Stimulated activated CD4-positive, alpha-beta T cell treated with anti-CD3 and anti-CD28 coated beads, Interleukin-12 subunit alpha, Interleukin-12 subunit beta, amount 100 ng/mL, for 24 hours (primary cell): ENCODE measurements at regions not wholly inside any gene's neighbourhood (a gene's known extent, or its start where the extent isn't known, plus 50 kb on each side); places are given as distances from the start of the nearest gene placed in this dataset.

Experiments
- DNase-seq, 2 experiments: peaks; one replicate each; pipeline ENCODE4 v3.0.0-alpha.2; 2020; ENCODE audit warnings: low read depth in 2 of 2

- DNase-seq: no peak
Observed at GRCh38 chr2:118279005-118279404, 190.7 kb downstream of the INSIG2 start.

- no peak for DNase-seq
Observed at GRCh38 chr2:118278046-118278445, 189.8 kb downstream of the INSIG2 start.

- DNase-seq: no peak
Observed at GRCh38 chr2:118274841-118275510, 186.7 kb downstream of the INSIG2 start.

- no peak for DNase-seq
Observed at GRCh38 chr2:118272391-118272790, 184.1 kb downstream of the INSIG2 start.

DNA sequence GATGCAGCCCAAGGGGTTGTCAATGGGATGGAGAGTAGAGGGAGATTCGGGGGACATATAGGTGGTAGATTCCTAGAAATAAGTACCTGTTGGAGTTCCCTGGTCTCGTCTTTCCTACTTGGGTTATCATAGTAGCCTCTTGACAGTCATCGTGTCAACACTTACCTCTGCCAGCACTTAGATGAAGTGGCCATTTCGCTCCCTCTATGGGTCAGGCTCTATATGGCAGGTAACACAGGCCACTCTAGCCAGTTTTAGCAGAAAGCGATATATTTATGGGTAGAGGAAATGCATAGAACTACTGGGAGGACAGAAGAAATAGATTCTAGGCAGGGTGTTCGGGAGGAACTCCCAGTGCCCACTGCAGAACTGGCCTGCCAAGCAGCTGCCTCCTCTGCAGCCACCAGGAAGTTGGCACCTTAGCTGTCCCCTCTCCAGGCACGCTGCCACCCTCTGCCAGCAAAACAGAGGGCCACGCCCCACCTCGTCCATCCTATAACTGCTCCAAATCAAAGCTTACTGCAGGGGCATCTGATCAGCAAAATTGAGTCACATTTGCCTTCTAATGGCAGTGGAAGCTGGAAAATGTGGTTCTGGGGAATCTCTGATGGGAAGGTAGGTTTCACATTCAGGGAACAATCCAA is 181.3 kb downstream of the INSIG2 start:
- DNase-seq: no peak

DNA sequence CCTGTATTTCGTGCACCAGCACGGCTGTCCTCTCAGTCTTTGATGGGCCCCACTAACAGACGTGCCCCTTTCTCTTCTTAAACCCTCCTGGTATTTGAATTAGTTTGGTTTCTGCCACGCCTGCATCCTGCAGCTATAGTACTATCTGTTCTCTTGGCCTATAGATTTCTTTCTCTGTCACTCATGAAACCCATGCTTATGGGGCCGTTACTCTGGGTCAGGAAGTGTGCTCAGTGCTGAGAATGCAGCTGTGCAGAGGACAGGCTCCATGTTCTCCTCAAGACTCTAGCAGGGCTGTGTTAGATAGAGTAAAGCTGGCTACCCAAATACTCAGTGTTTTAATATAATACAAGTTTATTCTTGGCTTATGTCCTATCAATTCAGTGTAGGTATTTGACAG is 180.0 kb downstream of the INSIG2 start:
- DNase-seq: no peak

DNA sequence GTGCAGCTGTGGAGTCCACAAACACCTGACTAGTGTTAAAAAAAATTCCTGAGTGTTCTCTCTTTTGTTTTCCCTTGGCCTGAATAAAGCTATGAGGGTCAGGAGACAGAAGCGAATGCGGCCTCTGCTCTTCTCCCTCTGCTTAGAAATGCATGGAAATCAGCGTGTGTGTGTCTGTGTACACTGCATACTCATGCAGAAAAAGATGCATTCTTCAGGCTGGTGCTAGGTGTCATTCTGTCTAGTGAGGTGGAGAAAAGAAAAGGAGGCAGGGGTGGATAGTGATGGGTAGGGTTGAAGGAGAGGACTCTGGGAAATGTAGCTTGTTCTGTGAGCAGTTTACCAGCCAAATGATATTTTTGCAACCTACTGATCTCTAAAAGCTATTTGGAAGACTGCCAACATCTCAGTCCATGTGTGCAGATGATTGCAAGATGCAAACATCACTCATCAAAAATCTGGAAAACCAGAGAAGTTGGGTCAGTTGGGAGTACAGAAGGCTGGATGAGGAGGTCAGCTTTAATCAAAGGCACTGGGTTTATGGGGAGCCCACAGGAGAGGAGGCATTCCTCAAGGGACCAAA is 177.7 kb downstream of the INSIG2 start:
- no peak for DNase-seq

DNA sequence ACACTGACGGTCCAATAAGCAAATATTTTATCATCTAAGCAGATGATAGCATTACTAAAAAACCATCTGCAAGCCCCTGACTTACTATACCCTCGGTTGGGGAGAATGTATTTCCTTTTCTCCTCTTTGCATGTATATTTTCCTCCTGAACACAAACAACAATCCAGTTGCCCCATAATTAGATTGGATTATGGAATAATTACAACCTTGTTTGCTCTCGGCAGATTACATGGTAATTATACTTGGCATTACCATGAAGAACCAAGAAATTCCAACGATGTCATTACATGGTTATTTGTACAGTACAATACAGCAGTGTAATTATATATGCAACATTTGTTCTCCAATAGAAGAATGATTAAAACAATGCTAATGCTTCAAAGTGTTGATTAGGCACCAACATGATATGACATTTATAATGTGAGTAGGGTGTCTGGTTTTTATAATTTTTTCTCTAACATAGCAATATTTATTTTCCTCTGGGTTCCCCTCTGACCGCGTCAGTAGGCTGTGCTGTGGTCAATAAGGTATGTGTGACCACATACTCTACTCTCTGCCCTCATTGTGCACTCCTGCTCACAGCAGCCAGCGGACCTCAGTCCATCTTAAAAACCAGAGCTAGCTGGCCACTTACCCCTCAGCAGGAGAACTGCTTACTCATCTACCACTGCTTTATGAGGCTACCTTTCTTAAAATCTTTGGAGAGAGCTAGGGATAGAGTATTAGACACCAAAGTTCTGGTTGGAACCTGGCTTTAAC is 176.1 kb downstream of the INSIG2 start:
- no peak for DNase-seq

GRCh38 chr2:118257696-118258095 is 169.4 kb downstream of the INSIG2 start:
- DNase-seq: no peak

- no peak for DNase-seq
Observed at GRCh38 chr2:118255771-118256372, 167.6 kb downstream of the INSIG2 start.

GRCh38 chr2:118255301-118255700 is 167.0 kb downstream of the INSIG2 start:
- no peak for DNase-seq

GRCh38 chr2:118254116-118254515 is 165.8 kb downstream of the INSIG2 start:
- DNase-seq: no peak

- no peak for DNase-seq
Observed at GRCh38 chr2:118251427-118251826, 163.2 kb downstream of the INSIG2 start.

DNA sequence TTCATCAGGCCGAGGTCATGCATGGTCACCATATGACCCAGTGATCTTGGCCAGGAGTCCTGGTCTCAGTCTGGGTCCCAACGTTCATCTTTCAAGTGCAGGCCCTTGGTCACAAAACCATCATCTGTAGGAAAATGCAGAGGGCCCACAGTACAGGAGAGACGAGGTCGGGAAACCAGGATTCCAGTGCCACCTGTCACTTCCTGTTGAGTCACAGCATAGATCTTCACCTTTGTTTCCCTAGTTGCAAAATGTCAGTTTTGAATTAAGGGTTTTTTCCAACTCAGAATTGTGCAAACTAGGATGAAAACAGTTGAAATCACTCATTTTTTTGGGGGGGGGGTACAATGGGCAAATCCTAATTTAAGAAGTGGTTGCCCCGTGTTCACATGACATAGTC is 162.2 kb downstream of the INSIG2 start:
- DNase-seq: no peak

DNA sequence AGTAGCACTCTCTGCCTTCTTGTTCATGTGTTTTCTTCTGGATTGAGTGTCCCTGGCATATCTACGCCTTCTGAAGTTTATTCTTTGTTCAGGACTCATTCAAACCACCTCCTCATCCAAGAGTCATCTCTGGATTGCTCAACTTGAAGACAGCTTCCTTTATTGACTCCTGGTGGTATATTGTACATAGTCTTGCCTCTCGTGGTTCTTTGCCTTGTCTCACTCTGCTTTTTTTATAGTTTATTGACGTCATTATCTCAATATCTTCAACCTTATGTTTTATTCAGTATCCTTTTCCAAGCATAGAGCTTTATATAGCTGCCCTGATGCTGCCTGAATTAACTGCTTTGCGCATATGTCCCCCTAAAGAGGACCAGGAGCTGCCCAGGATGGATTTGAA is 161.7 kb downstream of the INSIG2 start:
- no peak for DNase-seq

DNA sequence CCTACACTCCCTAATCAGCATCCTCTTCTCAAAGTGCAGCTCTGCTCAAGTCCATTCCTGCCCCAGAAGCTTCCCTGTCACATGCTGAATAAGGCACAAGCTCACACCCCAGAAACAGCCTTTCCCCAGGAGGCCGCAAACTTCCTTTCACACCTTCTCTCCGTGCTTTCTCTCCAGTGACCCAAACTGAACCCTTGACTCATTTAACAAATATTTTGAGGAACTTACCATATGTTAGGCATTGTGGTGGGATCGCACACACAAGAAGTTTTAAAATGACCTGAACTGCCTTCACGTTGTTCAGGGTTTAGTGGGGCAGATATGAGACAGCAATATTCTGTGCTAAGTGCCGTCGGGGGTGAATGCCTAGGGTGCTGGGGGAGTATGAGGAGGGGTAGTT is 161.3 kb downstream of the INSIG2 start:
- DNase-seq: no peak

- no peak for DNase-seq
Observed at GRCh38 chr2:118246726-118247125, 158.5 kb downstream of the INSIG2 start.

GRCh38 chr2:118246079-118246478 is 157.8 kb downstream of the INSIG2 start:
- no peak for DNase-seq

DNA sequence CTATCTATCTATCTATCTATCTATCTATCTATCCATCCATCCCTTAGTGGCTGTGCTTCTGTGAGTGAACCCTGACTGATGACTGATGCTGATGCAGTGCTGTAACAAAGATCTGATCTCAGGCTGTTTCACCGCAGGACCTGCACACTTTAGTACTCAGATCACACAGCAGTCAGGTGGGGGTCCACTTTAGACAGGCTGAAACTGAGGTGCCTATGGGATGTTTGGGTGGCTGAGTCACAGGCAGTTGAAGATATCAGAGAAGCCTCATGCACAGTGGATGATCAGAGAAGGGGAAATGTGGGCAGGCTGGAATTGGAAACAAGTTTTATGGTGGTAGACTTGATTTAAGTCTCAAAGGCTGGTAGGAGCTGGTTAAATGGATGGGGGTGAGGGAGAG is 156.4 kb downstream of the INSIG2 start:
- DNase-seq: no peak

DNA sequence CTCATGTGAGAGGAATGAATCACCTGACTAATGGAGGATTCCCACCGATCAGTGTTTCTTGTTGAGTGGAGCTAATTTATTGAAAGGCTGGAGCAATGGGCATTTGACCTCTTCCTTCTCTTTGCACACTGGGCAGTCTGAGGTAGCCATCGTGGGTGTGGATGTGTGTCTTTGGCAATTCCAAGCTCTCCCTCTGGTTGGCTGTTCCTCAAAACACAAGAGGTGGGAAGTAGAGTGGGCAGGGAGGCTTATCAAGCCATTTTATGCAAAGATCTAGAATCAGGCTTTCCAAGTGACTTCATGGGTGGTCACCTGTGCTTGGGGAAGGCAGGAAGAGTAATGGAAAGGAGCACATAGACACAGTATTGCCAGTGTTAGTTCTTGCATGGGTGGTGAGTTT is 154.8 kb downstream of the INSIG2 start:
- no peak for DNase-seq

DNA sequence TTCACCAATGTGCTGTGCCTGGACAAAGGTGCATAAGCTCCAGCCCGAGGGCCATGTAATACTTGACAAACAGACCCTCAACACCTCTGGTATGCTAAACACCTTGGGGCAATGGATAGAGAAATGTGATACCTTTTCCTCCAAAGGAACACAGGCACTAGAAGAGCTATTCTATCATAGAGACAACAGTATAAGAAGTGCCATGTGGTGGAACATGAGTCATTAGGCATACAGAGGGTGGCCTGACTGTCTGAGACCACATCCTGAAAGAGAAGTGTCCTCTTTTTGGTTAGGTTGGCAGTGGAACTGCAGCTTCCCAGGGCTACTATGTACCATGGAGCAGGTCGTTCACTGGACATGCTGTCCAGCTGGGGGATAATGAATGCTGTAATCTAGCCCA is 153.9 kb downstream of the INSIG2 start:
- no peak for DNase-seq

DNA sequence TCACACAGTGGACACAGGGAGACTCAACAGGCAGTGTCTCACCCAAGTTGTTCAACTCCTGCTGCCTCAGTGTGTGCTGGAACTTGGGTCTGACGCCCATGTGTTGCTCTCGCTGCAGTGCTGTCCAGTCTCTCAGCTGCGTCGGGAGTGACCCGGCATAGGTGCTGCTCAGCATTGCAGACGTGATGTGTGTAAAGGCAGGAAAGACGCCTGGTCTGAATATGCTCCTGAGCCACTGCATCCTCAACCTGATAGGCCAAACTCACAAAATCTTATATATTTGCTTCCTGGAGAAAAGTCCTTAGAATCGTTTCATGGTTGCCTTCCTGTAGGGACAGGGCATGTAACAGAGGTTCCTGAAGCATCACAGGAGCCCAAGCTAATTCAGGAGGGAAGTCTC is 152.9 kb downstream of the INSIG2 start:
- DNase-seq: no peak
